Panc1 (cell line): ENCODE measurements at regions not wholly inside any gene's neighbourhood (a gene's known extent, or its start where the extent isn't known, plus 50 kb on each side); places are given as distances from the start of the nearest gene placed in this dataset.

Experiments used
- ATAC-seq: fragments of 200-7000 bp; cut with Tn5 transposase; 2 replicates; pipeline ENCODE4 v1.9.1; 2020; ENCODE audit warnings: mild to moderate bottlenecking, moderate library complexity
- BruUV-seq: library from RNA; stranded (reverse); fragments of 400-500 nt; replicated peaks from 2 replicates; lab custom pipeline; 2021; lab: Mats Ljungman, UMichigan
- CTCF ChIA-PET: fragments of 300-600 bp; sonication (Branson Sonifier 250); formaldehyde crosslinking; loops from one replicate; lab custom pipeline; 2022; ENCODE audit warnings: antibody characterized with exemption; lab: Charles Lee
- POLR2A ChIA-PET: fragments of 300-600 bp; sonication (Branson Sonifier 250); formaldehyde crosslinking; loops from one replicate; lab custom pipeline; 2022; ENCODE audit warnings: antibody characterized with exemption; lab: Charles Lee
- DNase-seq: peaks from one replicate; pipeline ENCODE4 v3.0.0-alpha.2; 2010; ENCODE audit warnings: low read depth, low spot score
- H3K27ac ChIP-seq: 2 replicates; pipeline ENCODE4 v1.5.1; 2011; ENCODE audit warnings: mild to moderate bottlenecking, low read length, inconsistent platforms
- H3K27me3 ChIP-seq: fragments of 200-500 bp; sonication (Bioruptor generic); 2 replicates; pipeline ENCODE4 v1.6.0; 2014; ENCODE audit warnings: low read length, inconsistent platforms; ENCODE audit not compliant: control insufficient read depth, insufficient read depth
- H3K36me3 ChIP-seq: fragments of 200-500 bp; sonication (Bioruptor generic); 2 replicates; pipeline ENCODE4 v1.5.1; 2014; ENCODE audit warnings: inconsistent platforms, mild to moderate bottlenecking, low read length, moderate library complexity; ENCODE audit not compliant: control insufficient read depth, insufficient read depth
- H3K4me1 ChIP-seq: 2 replicates; pipeline ENCODE4 v1.5.1; 2011; ENCODE audit warnings: inconsistent platforms, mild to moderate bottlenecking, low read length, moderate library complexity; ENCODE audit not compliant: control insufficient read depth, insufficient read depth
- H3K4me3 ChIP-seq, 2 experiments: 2 replicates each; pipeline ENCODE4 v1.5.1; 2011 to 2012; ENCODE audit warnings: low read depth in 2 of 2, low read length in 2 of 2, mild to moderate bottlenecking in 2 of 2, inconsistent platforms in 1 of 2, moderate library complexity in 1 of 2
- H3K9me3 ChIP-seq: fragments of 200-500 bp; sonication (Bioruptor generic); 2 replicates; pipeline ENCODE4 v1.5.1; 2014; ENCODE audit warnings: low read depth, mild to moderate bottlenecking, inconsistent platforms, low read length, moderate library complexity; ENCODE audit not compliant: control insufficient read depth, insufficient read depth
- POLR2AphosphoS5 ChIP-seq: IDR thresholded peaks from 2 replicates; pipeline ENCODE4 v1.6.1; 2012; ENCODE audit warnings: mild to moderate bottlenecking, low read depth, low read length, moderate library complexity
- SIN3A ChIP-seq: IDR thresholded peaks from 2 replicates; pipeline ENCODE4 v1.6.1; 2012; ENCODE audit warnings: low read depth, mild to moderate bottlenecking, low read length, moderate library complexity, borderline replicate concordance; ENCODE audit not compliant: insufficient read depth
- TCF7L2 ChIP-seq: IDR thresholded peaks from 2 replicates; pipeline ENCODE4 v1.6.1; 2011; ENCODE audit warnings: mild to moderate bottlenecking, low read depth, low read length, inconsistent platforms
- in situ Hi-C: cut with HindIII; loops from 2 replicates; pipeline ENCODE4 v1.10.0; 2016; ENCODE audit warnings: low sequenced_read_pairs, low pct_unique_long_range_greater_than_20kb
- intact Hi-C: fragments of 100-400 bp; cut with micrococcal nuclease; formaldehyde crosslinking; loops from one replicate; pipeline ENCODE4 v1.10.0; 2022; ENCODE audit not compliant: unreplicated experiment
- TF ChIP-seq, protein P1 (sequence below), 2 experiments: IDR thresholded peaks; 2 replicates each; pipeline ENCODE4 v1.6.1; 2011 to 2012; ENCODE audit warnings: low read depth in 2 of 2, control low read depth in 1 of 2, low read length in 1 of 2, mild to moderate bottlenecking in 1 of 2, moderate library complexity in 1 of 2; ENCODE audit not compliant: insufficient read depth in 1 of 2
- TF ChIP-seq, protein P2 (sequence below): fragments of 450-650 bp; IDR thresholded peaks from 2 replicates; pipeline ENCODE4 v1.5.1; 2017; ENCODE audit warnings: mild to moderate bottlenecking

DNA sequence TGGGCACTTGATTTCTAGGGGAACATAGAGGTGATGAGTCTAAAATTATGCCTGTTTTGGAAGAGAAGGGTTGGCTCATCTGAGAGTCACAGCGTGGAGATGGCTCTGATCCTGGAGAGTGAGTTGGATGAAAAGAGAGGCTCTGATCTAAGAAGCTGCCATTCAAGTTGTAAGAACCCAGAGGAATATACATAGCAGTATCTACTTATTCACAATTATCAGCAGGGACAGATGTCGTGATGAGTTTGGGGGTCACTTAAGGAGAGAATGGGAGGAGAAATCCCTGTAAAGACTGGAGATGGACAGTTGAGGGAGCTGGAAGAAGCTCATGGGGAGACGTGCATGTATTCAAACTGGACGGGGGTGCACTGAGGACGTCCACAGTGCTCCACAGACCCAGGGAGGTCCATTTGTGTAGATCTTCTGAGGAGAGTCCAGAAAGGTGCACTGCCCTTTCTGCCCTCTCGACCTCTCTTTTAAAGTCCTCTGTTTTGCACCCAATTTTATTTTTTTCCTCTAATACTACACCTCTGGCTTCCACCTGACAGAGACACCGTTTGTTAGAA lies 124.7 kb upstream of the SSTR4 start:
- intact Hi-C loops (no loop called here), in situ Hi-C loops (no loop called here)
- ATAC-seq, result no peak
- Histone ChIP-seq H3K27me3 (peaks cover 3% of the 10 kb centered on the region; the same call in 1 of the 2 replicates), H3K9me3 (no peaks in the 10 kb centered on the region), H3K4me1 (no peaks in the 10 kb centered on the region), H3K36me3 (no peaks in the 10 kb centered on the region), H3K4me3 (no peak overlapping the region), H3K27ac (no peak overlapping the region)
- CTCF ChIA-PET, result no interaction called here
- TF ChIP-seq POLR2AphosphoS5 (no peak), SIN3A (no peak), TCF7L2 (no peak)
- TF ChIP-seq, protein P1, sequence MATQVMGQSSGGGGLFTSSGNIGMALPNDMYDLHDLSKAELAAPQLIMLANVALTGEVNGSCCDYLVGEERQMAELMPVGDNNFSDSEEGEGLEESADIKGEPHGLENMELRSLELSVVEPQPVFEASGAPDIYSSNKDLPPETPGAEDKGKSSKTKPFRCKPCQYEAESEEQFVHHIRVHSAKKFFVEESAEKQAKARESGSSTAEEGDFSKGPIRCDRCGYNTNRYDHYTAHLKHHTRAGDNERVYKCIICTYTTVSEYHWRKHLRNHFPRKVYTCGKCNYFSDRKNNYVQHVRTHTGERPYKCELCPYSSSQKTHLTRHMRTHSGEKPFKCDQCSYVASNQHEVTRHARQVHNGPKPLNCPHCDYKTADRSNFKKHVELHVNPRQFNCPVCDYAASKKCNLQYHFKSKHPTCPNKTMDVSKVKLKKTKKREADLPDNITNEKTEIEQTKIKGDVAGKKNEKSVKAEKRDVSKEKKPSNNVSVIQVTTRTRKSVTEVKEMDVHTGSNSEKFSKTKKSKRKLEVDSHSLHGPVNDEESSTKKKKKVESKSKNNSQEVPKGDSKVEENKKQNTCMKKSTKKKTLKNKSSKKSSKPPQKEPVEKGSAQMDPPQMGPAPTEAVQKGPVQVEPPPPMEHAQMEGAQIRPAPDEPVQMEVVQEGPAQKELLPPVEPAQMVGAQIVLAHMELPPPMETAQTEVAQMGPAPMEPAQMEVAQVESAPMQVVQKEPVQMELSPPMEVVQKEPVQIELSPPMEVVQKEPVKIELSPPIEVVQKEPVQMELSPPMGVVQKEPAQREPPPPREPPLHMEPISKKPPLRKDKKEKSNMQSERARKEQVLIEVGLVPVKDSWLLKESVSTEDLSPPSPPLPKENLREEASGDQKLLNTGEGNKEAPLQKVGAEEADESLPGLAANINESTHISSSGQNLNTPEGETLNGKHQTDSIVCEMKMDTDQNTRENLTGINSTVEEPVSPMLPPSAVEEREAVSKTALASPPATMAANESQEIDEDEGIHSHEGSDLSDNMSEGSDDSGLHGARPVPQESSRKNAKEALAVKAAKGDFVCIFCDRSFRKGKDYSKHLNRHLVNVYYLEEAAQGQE (IDR thresholded peaks at IDR 0.05; ENCODE audit: insufficient read depth in 1 of 2, low read depth in 2 of 2, low read length in 1 of 2), result no peak
- TF ChIP-seq, protein P2, sequence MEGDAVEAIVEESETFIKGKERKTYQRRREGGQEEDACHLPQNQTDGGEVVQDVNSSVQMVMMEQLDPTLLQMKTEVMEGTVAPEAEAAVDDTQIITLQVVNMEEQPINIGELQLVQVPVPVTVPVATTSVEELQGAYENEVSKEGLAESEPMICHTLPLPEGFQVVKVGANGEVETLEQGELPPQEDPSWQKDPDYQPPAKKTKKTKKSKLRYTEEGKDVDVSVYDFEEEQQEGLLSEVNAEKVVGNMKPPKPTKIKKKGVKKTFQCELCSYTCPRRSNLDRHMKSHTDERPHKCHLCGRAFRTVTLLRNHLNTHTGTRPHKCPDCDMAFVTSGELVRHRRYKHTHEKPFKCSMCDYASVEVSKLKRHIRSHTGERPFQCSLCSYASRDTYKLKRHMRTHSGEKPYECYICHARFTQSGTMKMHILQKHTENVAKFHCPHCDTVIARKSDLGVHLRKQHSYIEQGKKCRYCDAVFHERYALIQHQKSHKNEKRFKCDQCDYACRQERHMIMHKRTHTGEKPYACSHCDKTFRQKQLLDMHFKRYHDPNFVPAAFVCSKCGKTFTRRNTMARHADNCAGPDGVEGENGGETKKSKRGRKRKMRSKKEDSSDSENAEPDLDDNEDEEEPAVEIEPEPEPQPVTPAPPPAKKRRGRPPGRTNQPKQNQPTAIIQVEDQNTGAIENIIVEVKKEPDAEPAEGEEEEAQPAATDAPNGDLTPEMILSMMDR, result no peak
- DNase-seq, result no peak
- POLR2A ChIA-PET, result no interaction called here
- BruUV-seq, result no TSS peak

DNA sequence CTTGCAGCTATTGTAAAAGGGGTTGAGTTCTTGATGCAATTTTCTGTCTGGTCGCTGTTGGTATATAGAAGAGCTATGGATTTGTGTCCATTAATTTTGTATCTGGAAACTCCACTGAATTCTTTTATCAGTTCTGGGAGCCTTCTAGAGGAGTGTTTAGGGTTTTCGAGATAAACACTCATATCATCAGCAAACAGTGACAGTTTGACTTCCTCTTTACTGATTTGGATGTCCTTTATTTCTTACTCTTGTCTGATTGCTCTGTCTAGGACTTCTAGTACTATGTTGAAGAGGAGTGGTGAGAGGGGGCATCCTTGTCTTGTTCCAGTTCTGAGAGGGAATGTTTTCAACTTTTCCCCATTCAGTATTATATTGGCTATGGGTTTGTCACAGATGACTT lies 120.8 kb upstream of the SSTR4 start:
- ChIA-PET POLR2A (no interaction called here), CTCF (no interaction called here)
- DNase-seq (no peak), ATAC-seq (no peak)
- no peaks in the 10 kb centered on the region for H3K4me1 ChIP-seq
- TF ChIP-seq, protein P2, result no peak
- TF ChIP-seq, protein P1 (IDR thresholded peaks at IDR 0.05; ENCODE audit: insufficient read depth in 1 of 2, low read depth in 2 of 2, low read length in 1 of 2), result no peak
- no peak for TF ChIP-seq TCF7L2
- TF ChIP-seq POLR2AphosphoS5, result no peak
- TF ChIP-seq SIN3A, result no peak
- in situ Hi-C loops (no loop called here), intact Hi-C loops (no loop called here)
- no peaks in the 10 kb centered on the region for H3K9me3 ChIP-seq
- no peaks in the 10 kb centered on the region for H3K36me3 ChIP-seq
- no peak overlapping the region for H3K4me3 ChIP-seq
- no peaks in the 10 kb centered on the region; the same call in none of the 2 replicates for H3K27me3 ChIP-seq
- no peak overlapping the region for H3K27ac ChIP-seq
- no TSS peak for BruUV-seq
